Spinal cord (tissue), 9 donors: ENCODE measurements at regions not wholly inside any gene's neighbourhood (a gene's known extent, or its start where the extent isn't known, plus 50 kb on each side); places are given as distances from the start of the nearest gene placed in this dataset.
A peak's percentile ranks its signal among the peaks of the same experiment; 100 is the strongest.
"Not testable (repeated sequence)": the region's sequence is repeated elsewhere in the genome, so short reads cannot be mapped to it uniquely, and the experiment has no call there.

Source experiments
- DNase-seq, 6 donors: peaks; one replicate each; pipeline versions ENCODE4 v3.0.0 to v3.0.0-alpha.2; 2013 to 2015; ENCODE audit warnings: low spot score in 6 of 6, low read depth in 4 of 6
- H3K27ac ChIP-seq: one replicate; pipeline ENCODE4 v1.5.1; 2013; ENCODE audit warnings: low read depth, low read length, control low read depth
- H3K27me3 ChIP-seq: one replicate; pipeline ENCODE4 v1.6.1; 2013; ENCODE audit warnings: low read length; ENCODE audit not compliant: control insufficient read depth, insufficient read depth
- H3K36me3 ChIP-seq: one replicate; pipeline ENCODE4 v1.6.1; 2013; ENCODE audit warnings: low read length; ENCODE audit not compliant: control insufficient read depth, insufficient read depth
- H3K4me1 ChIP-seq: one replicate; pipeline ENCODE4 v1.6.1; 2013; ENCODE audit warnings: low read length; ENCODE audit not compliant: control insufficient read depth, insufficient read depth
- H3K4me3 ChIP-seq: one replicate; pipeline ENCODE4 v1.5.1; 2013; ENCODE audit warnings: low read depth, low read length, control low read depth
- H3K9me3 ChIP-seq: one replicate; pipeline ENCODE4 v1.6.1; 2013; ENCODE audit warnings: low read length; ENCODE audit not compliant: control insufficient read depth, insufficient read depth
- WGBS: methylation state at CpG from one replicate; pipeline ENCODE4 v1.1.5; 2013; ENCODE audit warnings: missing lambda C conversion rate; ENCODE audit not compliant: insufficient coverage; 5-methylcytosine and 5-hydroxymethylcytosine counted together
- donor health status: healthy.

GRCh38 chr10:83515001-83515400 is 624.3 kb upstream of the GHITM start:
- no peak for DNase-seq
- Histone ChIP-seq H3K36me3 (no peaks in the 10 kb centered on the region), H3K27me3 (no peaks in the 10 kb centered on the region), H3K27ac (no peak overlapping the region), H3K9me3 (no peaks in the 10 kb centered on the region), H3K4me1 (no peaks in the 10 kb centered on the region), H3K4me3 (no peak overlapping the region)
- WGBS: 88% methylated on average over 2 of the region's 3 CpGs

- H3K4me3 ChIP-seq: no peak overlapping the region
- no peak overlapping the region for H3K27ac ChIP-seq
- no peaks in the 10 kb centered on the region for H3K36me3 ChIP-seq
- no peaks in the 10 kb centered on the region for H3K9me3 ChIP-seq
- WGBS: 78% methylated on average over 3 of the region's 4 CpGs
- H3K4me1 ChIP-seq: no peaks in the 10 kb centered on the region
- no peak for DNase-seq
- H3K27me3 ChIP-seq: no peaks in the 10 kb centered on the region
These were observed 622.5 kb upstream of the GHITM start for GRCh38 chr10:83516788-83517187.

GRCh38 chr10:83517456-83517855 is 621.9 kb upstream of the GHITM start:
- Histone ChIP-seq H3K27ac (no peak overlapping the region), H3K36me3 (no peaks in the 10 kb centered on the region), H3K4me1 (no peaks in the 10 kb centered on the region), H3K4me3 (no peak overlapping the region), H3K9me3 (no peaks in the 10 kb centered on the region), H3K27me3 (no peaks in the 10 kb centered on the region)
- no CpG with 5 or more reads among the region's 1 CpG for WGBS
- DNase-seq: peak in 2 of 6 donors; percentile 7 to 67

GRCh38 chr10:83518779-83519178 is 620.5 kb upstream of the GHITM start:
- Histone ChIP-seq H3K27ac (no peak overlapping the region), H3K4me1 (no peaks in the 10 kb centered on the region), H3K36me3 (no peaks in the 10 kb centered on the region), H3K9me3 (no peaks in the 10 kb centered on the region), H3K4me3 (no peak overlapping the region), H3K27me3 (no peaks in the 10 kb centered on the region)
- no peak for DNase-seq
- no CpG with 5 or more reads among the region's 4 CpGs for WGBS

GRCh38 chr10:83520386-83520785 is 618.9 kb upstream of the GHITM start:
- whole genome bisulfite sequencing: 96% methylated on average over 9 of the region's 11 CpGs
- DNase-seq, H3K27me3 ChIP-seq, H3K9me3 ChIP-seq, H3K4me3 ChIP-seq, H3K36me3 ChIP-seq, H3K4me1 ChIP-seq, H3K27ac ChIP-seq: not testable (repeated sequence)

- Histone ChIP-seq H3K4me1 (no peaks in the 10 kb centered on the region), H3K9me3 (peaks cover 5% of the 10 kb centered on the region), H3K27ac (no peak overlapping the region), H3K36me3 (no peaks in the 10 kb centered on the region), H3K4me3 (no peak overlapping the region), H3K27me3 (no peaks in the 10 kb centered on the region)
- DNase-seq: peak in 1 of 6 donors; percentile 32
These were observed 616.9 kb upstream of the GHITM start for GRCh38 chr10:83522456-83522855.

GRCh38 chr10:83522881-83523386 is 616.4 kb upstream of the GHITM start:
- H3K9me3 ChIP-seq: peaks cover 7% of the 10 kb centered on the region
- no peaks in the 10 kb centered on the region for H3K4me1 ChIP-seq
- WGBS: 60% methylated on average over 3 of the region's 3 CpGs
- H3K4me3 ChIP-seq: no peak overlapping the region
- no peaks in the 10 kb centered on the region for H3K36me3 ChIP-seq
- no peak overlapping the region for H3K27ac ChIP-seq
- peak in 2 of 6 donors; percentile 30 to 59 for DNase-seq
- no peaks in the 10 kb centered on the region for H3K27me3 ChIP-seq

GRCh38 chr10:83527934-83528333 is 611.4 kb upstream of the GHITM start:
- H3K9me3 ChIP-seq: peaks cover 10% of the 10 kb centered on the region
- H3K4me1 ChIP-seq: no peaks in the 10 kb centered on the region
- H3K4me3 ChIP-seq: no peak overlapping the region
- DNase-seq: no peak
- no peak overlapping the region for H3K27ac ChIP-seq
- H3K36me3 ChIP-seq: no peaks in the 10 kb centered on the region
- H3K27me3 ChIP-seq: no peaks in the 10 kb centered on the region

GRCh38 chr10:83533290-83533689 is 606.0 kb upstream of the GHITM start:
- DNase-seq: no peak
- H3K9me3 ChIP-seq: peaks cover 4% of the 10 kb centered on the region
- no peaks in the 10 kb centered on the region for H3K4me1 ChIP-seq
- no CpG with 5 or more reads among the region's 1 CpG for WGBS
- no peak overlapping the region for H3K27ac ChIP-seq
- no peaks in the 10 kb centered on the region for H3K36me3 ChIP-seq
- no peak overlapping the region for H3K4me3 ChIP-seq
- no peaks in the 10 kb centered on the region for H3K27me3 ChIP-seq

GRCh38 chr10:83536426-83536825 is 602.9 kb upstream of the GHITM start:
- no peaks in the 10 kb centered on the region for H3K27me3 ChIP-seq
- H3K27ac ChIP-seq: no peak overlapping the region
- H3K9me3 ChIP-seq: no peaks in the 10 kb centered on the region
- no peaks in the 10 kb centered on the region for H3K36me3 ChIP-seq
- 83% methylated on average over 1 of the region's 4 CpGs for WGBS
- no peak for DNase-seq
- no peak overlapping the region for H3K4me3 ChIP-seq
- H3K4me1 ChIP-seq: no peaks in the 10 kb centered on the region
